Fibroblast of the aortic adventitia (primary cell): ENCODE measurements at regions not wholly inside any gene's neighbourhood (a gene's known extent, or its start where the extent isn't known, plus 50 kb on each side); places are given as distances from the start of the nearest gene placed in this dataset.

Source experiments
- DNase-seq: peaks from one replicate; pipeline ENCODE4 v3.0.0-alpha.2; 2010; ENCODE audit warnings: low read depth
- H3K4me3 ChIP-seq: 2 replicates; pipeline ENCODE4 v1.5.1; 2011; ENCODE audit warnings: low read depth, mild to moderate bottlenecking, control low read depth, low read length, moderate library complexity
- CTCF ChIP-seq: IDR thresholded peaks from 2 replicates; pipeline ENCODE4 v1.5.1; 2011; ENCODE audit warnings: mild to moderate bottlenecking, low read length, control low read depth, inconsistent platforms; ENCODE audit not compliant: insufficient read depth

- no peak for TF ChIP-seq CTCF
Measured at GRCh38 chr1:233445737-233446136, 118.2 kb downstream of the MAP3K21 start.

DNA sequence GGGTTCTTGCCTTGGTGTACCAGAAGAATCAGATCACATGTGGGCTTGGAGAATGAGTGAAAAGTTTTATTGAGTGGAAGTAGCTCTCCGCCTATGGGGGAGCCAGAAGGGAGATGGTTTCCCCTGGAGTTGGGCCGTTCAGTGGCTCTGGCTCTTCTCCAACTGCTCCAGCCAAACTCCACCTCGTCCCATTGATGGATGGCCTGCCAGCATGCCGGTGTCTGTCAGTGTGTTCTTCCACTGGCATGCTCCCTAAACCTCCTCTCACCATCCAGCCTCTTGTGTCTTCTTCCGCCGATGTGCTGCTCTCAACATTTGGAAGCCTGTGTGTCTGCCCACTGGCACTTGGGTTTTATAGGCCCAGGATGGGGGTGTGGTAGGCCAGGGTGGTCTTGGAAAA is 119.4 kb downstream of the MAP3K21 start:
- no peak overlapping the region for H3K4me3 ChIP-seq
- no peak for TF ChIP-seq CTCF
- no peak for DNase-seq

More at GRCh38 chr1:233445737-233446136, 118.2 kb downstream of the MAP3K21 start:
- DNase-seq = no peak
- H3K4me3 ChIP-seq = no peak overlapping the region

DNA sequence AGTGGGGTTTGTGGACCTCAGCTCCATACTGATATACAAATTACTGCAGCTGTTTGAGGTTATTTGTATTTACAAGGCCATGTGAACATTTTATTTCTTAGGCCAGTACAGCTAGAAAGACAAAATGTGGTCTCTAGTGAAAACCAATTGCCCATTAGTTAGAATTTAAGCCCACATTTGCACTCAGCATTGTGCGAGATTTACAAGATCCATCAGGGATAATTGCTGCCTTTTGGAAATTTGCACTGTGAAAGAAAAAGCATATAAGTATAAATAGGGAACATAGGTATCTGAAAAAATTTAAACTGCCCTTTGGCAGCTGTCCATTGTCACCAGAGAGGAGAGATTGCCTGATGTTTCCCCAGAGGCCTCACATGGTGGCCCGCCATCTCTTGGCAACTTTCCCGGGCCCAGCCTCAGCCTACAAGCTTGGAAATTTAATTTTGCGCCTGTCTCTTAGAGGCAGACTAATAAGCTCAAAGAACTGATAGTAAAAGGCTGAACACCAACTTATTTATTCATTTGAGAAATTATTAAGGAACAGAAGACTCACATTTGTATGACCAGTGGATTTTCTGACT is 120.7 kb downstream of the MAP3K21 start:
- no peak for TF ChIP-seq CTCF
- DNase-seq = no peak

GRCh38 chr1:233452724-233453123 is 125.2 kb downstream of the MAP3K21 start:
- no peak for TF ChIP-seq CTCF

More for the DNA sequence above, 120.7 kb downstream of the MAP3K21 start:
- no peak overlapping the region for H3K4me3 ChIP-seq

GRCh38 chr1:233453433-233454200 is 126.1 kb downstream of the MAP3K21 start:
- TF ChIP-seq CTCF = no peak
- DNase-seq = no peak
- no peak overlapping the region for H3K4me3 ChIP-seq

More at GRCh38 chr1:233452724-233453123, 125.2 kb downstream of the MAP3K21 start:
- no peak overlapping the region for H3K4me3 ChIP-seq
- DNase-seq = no peak

DNA sequence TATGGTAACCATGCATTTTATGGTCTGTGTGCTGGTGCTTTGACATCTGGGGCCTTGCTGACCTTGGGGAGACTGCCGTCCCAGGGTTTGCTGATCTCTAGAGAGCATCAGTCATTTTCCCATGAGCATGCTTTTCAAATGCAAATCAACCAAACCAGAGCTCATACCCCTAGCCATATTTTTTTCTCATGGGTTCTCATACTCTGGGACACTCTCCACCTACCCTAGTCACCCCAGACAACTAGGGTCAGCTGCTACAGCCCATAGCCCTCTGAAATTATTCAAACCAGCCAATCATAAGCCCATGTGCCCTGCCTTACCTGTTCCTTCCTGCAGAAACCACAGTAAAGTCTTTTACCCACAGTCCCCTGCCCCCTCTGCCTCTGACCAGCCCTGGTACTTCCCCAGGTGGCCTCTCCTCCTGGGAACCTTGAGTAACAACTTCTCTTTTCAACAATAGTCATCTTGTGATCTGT is 132.0 kb downstream of the MAP3K21 start:
- H3K4me3 ChIP-seq = no peak overlapping the region
- no peak for TF ChIP-seq CTCF
- DNase-seq = no peak
